Renal pelvis (tissue), 1 donor: ENCODE measurements at regions not wholly inside any gene's neighbourhood (a gene's known extent, or its start where the extent isn't known, plus 50 kb on each side); places are given as distances from the start of the nearest gene placed in this dataset.

ENCODE experiments used
- DNase-seq: peaks from one replicate; pipeline ENCODE4 v3.0.0-alpha.2; 2013

- DNase-seq: no peak
Measured at GRCh38 chr13:107392205-107392604, 823.1 kb downstream of the LIG4 start.

GRCh38 chr13:107387525-107387924, 819.6 kb upstream of the ARGLU1 start:
- DNase-seq: no peak

- DNase-seq: no peak
Measured at GRCh38 chr13:107379407-107380155, 811.6 kb upstream of the ARGLU1 start.

GRCh38 chr13:107376341-107377125, 808.6 kb upstream of the ARGLU1 start:
- DNase-seq: no peak

- DNase-seq: no peak
Measured at GRCh38 chr13:107375701-107376340, 807.9 kb upstream of the ARGLU1 start.

- DNase-seq: no peak
Measured at GRCh38 chr13:107374038-107374437, 806.1 kb upstream of the ARGLU1 start.

- peak; percentile 22 for DNase-seq
Measured at GRCh38 chr13:107373551-107373950, 805.6 kb upstream of the ARGLU1 start.

- DNase-seq: no peak
Measured at GRCh38 chr13:107370015-107370785, 802.3 kb upstream of the ARGLU1 start.

- DNase-seq: no peak
Measured at GRCh38 chr13:107367258-107367657, 799.3 kb upstream of the ARGLU1 start.

- no peak for DNase-seq
Measured at GRCh38 chr13:107365466-107366215, 797.7 kb upstream of the ARGLU1 start.

GRCh38 chr13:107364658-107365057, 796.7 kb upstream of the ARGLU1 start:
- no peak for DNase-seq

- DNase-seq: no peak
Measured at GRCh38 chr13:107361666-107362065, 793.7 kb upstream of the ARGLU1 start.

GRCh38 chr13:107360010-107360409, 792.1 kb upstream of the ARGLU1 start:
- DNase-seq: no peak

GRCh38 chr13:107358866-107359265, 790.9 kb upstream of the ARGLU1 start:
- DNase-seq: no peak

- no peak for DNase-seq
Measured at GRCh38 chr13:107351305-107351704, 783.4 kb upstream of the ARGLU1 start.

- no peak for DNase-seq
Measured at GRCh38 chr13:107348925-107349324, 781.0 kb upstream of the ARGLU1 start.

GRCh38 chr13:107348471-107348870, 780.5 kb upstream of the ARGLU1 start:
- DNase-seq: no peak

- no peak for DNase-seq
Measured at GRCh38 chr13:107347641-107348369, 779.9 kb upstream of the ARGLU1 start.

GRCh38 chr13:107342747-107343146, 774.8 kb upstream of the ARGLU1 start:
- DNase-seq: no peak

GRCh38 chr13:107339209-107339608, 771.3 kb upstream of the ARGLU1 start:
- no peak for DNase-seq

GRCh38 chr13:107332188-107332587, 764.3 kb upstream of the ARGLU1 start:
- no peak for DNase-seq
